ENCODE measurements at regions not wholly inside any gene's neighbourhood (a gene's known extent, or its start where the extent isn't known, plus 50 kb on each side); places are given as distances from the start of the nearest gene placed in this dataset.

DNA sequence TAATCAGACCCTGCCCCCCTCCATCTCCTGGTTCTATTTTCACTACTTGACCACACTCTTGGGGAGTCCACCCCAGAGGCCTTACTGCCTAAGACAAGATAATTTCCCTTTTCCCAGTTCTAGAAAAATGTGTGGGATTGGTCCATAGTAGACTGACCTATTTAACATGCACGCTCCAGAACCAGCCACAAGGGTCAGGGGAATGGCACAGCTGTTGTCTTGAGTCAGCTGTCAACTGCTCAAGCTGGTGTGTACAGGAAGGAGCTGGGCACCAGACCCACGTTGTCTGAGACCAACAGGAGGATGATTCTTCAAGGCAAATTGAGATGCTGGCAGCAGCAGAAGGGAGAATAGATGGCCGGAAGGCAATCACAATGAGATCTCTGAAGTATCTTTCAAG lies 280.5 kb downstream of the UQCRFS1 start:
- Histone ChIP-seq H3K36me3 (ENCODE audit: low read depth) (no peaks in the 10 kb centered on the region), H3K27ac (ENCODE audit: poor library complexity, severe bottlenecking) (no peak overlapping the region), H3K4me1 (ENCODE audit: insufficient read depth, poor library complexity, severe bottlenecking) (no peaks in the 10 kb centered on the region), H3K27me3 (ENCODE audit: insufficient read depth, poor library complexity, severe bottlenecking) (no peaks in the 10 kb centered on the region), H3K9me3 (ENCODE audit: severe bottlenecking) (no peaks in the 10 kb centered on the region), H3K4me3 (ENCODE audit: severe bottlenecking) (no peak overlapping the region)
- DNase-seq (ENCODE audit: low spot score) (no peak), ATAC-seq (ENCODE audit: low read depth) (no peak)
- TF ChIP-seq CTCF (IDR thresholded peaks at IDR 0.05; ENCODE audit: poor library complexity, severe bottlenecking) = no peak

GRCh38 chr19:28929006-28929405 lies 283.9 kb downstream of the UQCRFS1 start:
- H3K9me3 ChIP-seq (ENCODE audit: severe bottlenecking) = no peaks in the 10 kb centered on the region
- no peaks in the 10 kb centered on the region for H3K4me1 ChIP-seq (ENCODE audit: insufficient read depth, poor library complexity, severe bottlenecking)
- DNase-seq (ENCODE audit: low spot score) (no peak), ATAC-seq (ENCODE audit: low read depth) (no peak)
- H3K4me3 ChIP-seq (ENCODE audit: severe bottlenecking) = no peak overlapping the region
- TF ChIP-seq CTCF (IDR thresholded peaks at IDR 0.05; ENCODE audit: poor library complexity, severe bottlenecking) = no peak
- H3K27me3 ChIP-seq (ENCODE audit: insufficient read depth, poor library complexity, severe bottlenecking) = no peaks in the 10 kb centered on the region
- H3K27ac ChIP-seq (ENCODE audit: poor library complexity, severe bottlenecking) = no peak overlapping the region
- no peaks in the 10 kb centered on the region for H3K36me3 ChIP-seq (ENCODE audit: low read depth)

GRCh38 chr19:28927456-28927855 lies 285.5 kb downstream of the UQCRFS1 start:
- TF ChIP-seq CTCF (IDR thresholded peaks at IDR 0.05; ENCODE audit: poor library complexity, severe bottlenecking) = no peak
- H3K4me1 ChIP-seq (ENCODE audit: insufficient read depth, poor library complexity, severe bottlenecking) = no peaks in the 10 kb centered on the region
- H3K4me3 ChIP-seq (ENCODE audit: severe bottlenecking) = no peak overlapping the region
- H3K27me3 ChIP-seq (ENCODE audit: insufficient read depth, poor library complexity, severe bottlenecking) = no peaks in the 10 kb centered on the region
- no peaks in the 10 kb centered on the region for H3K9me3 ChIP-seq (ENCODE audit: severe bottlenecking)
- no peak for DNase-seq (ENCODE audit: low spot score)
- no peak overlapping the region for H3K27ac ChIP-seq (ENCODE audit: poor library complexity, severe bottlenecking)
- no peaks in the 10 kb centered on the region for H3K36me3 ChIP-seq (ENCODE audit: low read depth)
- no peak for ATAC-seq (ENCODE audit: low read depth)

GRCh38 chr19:28920269-28921066 lies 292.5 kb downstream of the UQCRFS1 start:
- ATAC-seq (ENCODE audit: low read depth) (no peak), DNase-seq (ENCODE audit: low spot score) (no peak)
- Histone ChIP-seq H3K36me3 (ENCODE audit: low read depth) (no peaks in the 10 kb centered on the region), H3K27ac (ENCODE audit: poor library complexity, severe bottlenecking) (no peak overlapping the region), H3K27me3 (ENCODE audit: insufficient read depth, poor library complexity, severe bottlenecking) (no peaks in the 10 kb centered on the region), H3K9me3 (ENCODE audit: severe bottlenecking) (no peaks in the 10 kb centered on the region), H3K4me1 (ENCODE audit: insufficient read depth, poor library complexity, severe bottlenecking) (no peaks in the 10 kb centered on the region), H3K4me3 (ENCODE audit: severe bottlenecking) (no peak overlapping the region)
- no peak for TF ChIP-seq CTCF (IDR thresholded peaks at IDR 0.05; ENCODE audit: poor library complexity, severe bottlenecking)

DNA sequence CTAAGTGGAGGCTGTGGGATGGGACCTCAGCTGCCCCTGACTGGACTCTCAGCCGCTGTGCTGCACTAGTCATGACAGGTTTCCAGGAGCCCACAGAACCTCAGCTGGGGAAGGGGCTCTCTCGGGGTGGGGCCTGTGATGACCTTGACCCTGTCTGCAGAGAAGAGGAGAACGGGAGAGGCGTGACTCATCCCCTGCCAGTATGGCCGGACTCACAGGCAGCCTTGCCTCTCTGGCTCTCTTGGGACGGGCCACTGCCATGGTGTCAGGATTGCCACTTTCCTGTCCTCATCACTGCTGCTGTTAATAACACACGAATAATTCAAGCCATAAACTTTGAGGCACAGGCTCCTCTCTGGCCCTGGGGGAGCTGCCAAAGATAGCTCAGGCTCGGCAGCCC lies 295.3 kb downstream of the UQCRFS1 start:
- no peaks in the 10 kb centered on the region for H3K9me3 ChIP-seq (ENCODE audit: severe bottlenecking)
- no peaks in the 10 kb centered on the region for H3K36me3 ChIP-seq (ENCODE audit: low read depth)
- peaks cover 3% of the 10 kb centered on the region for H3K27me3 ChIP-seq (ENCODE audit: insufficient read depth, poor library complexity, severe bottlenecking)
- H3K4me3 ChIP-seq (ENCODE audit: severe bottlenecking) = no peak overlapping the region
- no peak for ATAC-seq (ENCODE audit: low read depth)
- DNase-seq (ENCODE audit: low spot score) = no peak
- H3K4me1 ChIP-seq (ENCODE audit: insufficient read depth, poor library complexity, severe bottlenecking) = no peaks in the 10 kb centered on the region
- no peak for TF ChIP-seq CTCF (IDR thresholded peaks at IDR 0.05; ENCODE audit: poor library complexity, severe bottlenecking)
- H3K27ac ChIP-seq (ENCODE audit: poor library complexity, severe bottlenecking) = no peak overlapping the region
